ENCODE measurements at regions not wholly inside any gene's neighbourhood (a gene's known extent, or its start where the extent isn't known, plus 50 kb on each side); places are given as distances from the start of the nearest gene placed in this dataset.

GRCh38 chr9:108567571-108567970 lies 288.2 kb downstream of the ACTL7B start:
- TF ChIP-seq GATA2 (IDR thresholded peaks at IDR 0.05; ENCODE audit: insufficient read depth, insufficient read length, low read depth, low read length) (no peak), CTCF (IDR thresholded peaks at IDR 0.05; ENCODE audit: extremely low read depth in 1 of 2, insufficient read depth in 1 of 2, low read depth in 1 of 2, low read length in 2 of 2) (no peak), EZH2 (IDR thresholded peaks at IDR 0.05; ENCODE audit: borderline replicate concordance, low read depth, low read length, severe bottlenecking) (no peak), POLR2A (IDR thresholded peaks at IDR 0.05; ENCODE audit: low read depth, low read length) (no peak), MAX (IDR thresholded peaks at IDR 0.05; ENCODE audit: insufficient read depth, insufficient read length) (no peak)

Measured in endothelial cell of umbilical vein (primary cell).